ENCODE measurements at regions not wholly inside any gene's neighbourhood (a gene's known extent, or its start where the extent isn't known, plus 50 kb on each side); places are given as distances from the start of the nearest gene placed in this dataset.

DNA sequence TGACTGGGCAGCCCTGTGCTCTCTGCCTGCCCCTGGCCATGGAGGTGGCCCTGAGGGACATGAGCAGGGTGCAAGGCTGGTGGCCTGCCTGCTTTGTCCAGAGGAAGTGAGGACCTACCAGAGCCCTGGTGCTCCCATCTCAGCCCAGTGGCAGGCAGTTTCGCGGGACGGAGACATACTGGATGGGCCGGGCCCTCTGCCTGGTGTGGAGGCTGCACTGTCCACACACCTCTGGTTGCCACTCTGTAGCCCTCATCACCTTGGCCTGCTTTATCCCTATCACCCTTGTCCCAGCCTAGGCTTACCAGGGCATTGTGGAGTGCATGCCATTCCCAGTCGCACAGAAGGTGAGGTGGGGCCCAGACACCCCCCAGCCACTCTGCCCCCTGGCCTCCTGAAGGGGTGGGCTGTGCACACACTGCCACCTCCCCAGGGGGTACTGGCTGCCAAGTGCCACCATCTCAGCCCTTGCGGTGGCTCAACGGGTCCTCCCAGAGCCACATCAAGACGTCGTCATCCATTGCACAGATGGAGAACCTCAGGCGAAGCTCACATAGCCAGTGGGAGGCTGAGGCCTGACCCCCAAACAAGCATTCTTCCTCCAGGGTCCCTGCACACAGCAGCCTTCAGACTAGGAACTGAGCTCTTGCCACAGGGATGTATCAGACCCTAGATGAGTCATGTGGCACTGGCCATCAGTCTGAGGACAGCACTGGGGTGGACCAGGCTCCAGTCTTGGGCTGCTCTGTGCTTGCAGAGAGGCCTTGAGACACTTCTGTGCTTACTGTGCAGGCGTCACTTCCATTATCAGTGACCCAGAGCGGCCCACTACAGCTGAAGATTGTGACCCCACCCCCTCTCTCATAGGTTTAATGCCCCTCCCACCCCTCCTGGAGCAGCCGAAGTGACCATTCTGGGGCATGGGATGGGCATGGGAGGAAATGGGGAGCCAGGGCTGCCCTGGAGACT, 176.1 kb downstream of the IGLL1 start:
- Mint-ChIP-seq H3K27ac (peak overlapping the region; percentile 39), H3K4me3 (peak overlapping the region; percentile 25), H3K4me1 (peaks cover 73% of the 10 kb centered on the region), H3K9me3 (peaks cover 9% of the 10 kb centered on the region), H3K27me3 (ENCODE audit: low read depth, poor library complexity) (peaks cover 11% of the 10 kb centered on the region), H3K36me3 (ENCODE audit: low read depth) (no peaks in the 10 kb centered on the region)
- no peak for TF ChIP-seq CTCF (IDR thresholded peaks at IDR 0.05)
- no peak for DNase-seq

DNA sequence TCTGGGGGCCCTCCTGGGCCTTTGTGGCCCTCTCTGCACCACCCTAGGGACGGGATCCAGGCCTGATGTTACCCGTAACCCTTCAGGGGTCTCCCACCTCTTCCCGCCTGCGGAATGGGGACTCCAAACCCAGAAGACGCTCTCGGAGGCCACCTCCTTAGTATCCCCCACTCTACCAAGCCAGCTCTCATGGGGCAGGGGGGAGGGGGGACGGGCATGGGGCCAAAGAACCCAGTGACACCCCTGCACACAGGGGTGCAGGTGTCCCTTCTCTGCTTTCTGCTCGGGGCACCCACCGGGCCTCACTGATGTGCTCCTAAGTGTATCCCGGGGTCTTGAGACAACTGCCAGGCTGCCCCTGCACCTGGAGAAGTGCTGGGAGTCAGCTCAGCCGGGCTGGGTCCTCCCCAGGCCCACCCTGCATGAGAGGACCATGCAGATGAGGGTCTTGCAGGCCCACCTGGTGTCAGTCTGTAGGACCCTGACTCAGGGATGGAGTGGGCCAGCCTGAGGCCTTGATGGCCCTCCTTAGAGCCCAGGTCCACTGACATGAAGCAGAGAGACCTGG, 176.9 kb downstream of the IGLL1 start:
- DNase-seq: no peak
- Mint-ChIP-seq H3K4me1 (peaks cover 72% of the 10 kb centered on the region), H3K9me3 (peaks cover 9% of the 10 kb centered on the region), H3K4me3 (peak overlapping the region; percentile 30), H3K36me3 (ENCODE audit: low read depth) (no peaks in the 10 kb centered on the region), H3K27ac (peak overlapping the region; percentile 64), H3K27me3 (ENCODE audit: low read depth, poor library complexity) (peaks cover 11% of the 10 kb centered on the region)
- no peak for TF ChIP-seq CTCF (IDR thresholded peaks at IDR 0.05)

GRCh38 chr22:23402275-23403151, 177.6 kb downstream of the IGLL1 start:
- Mint-ChIP-seq H3K36me3 (ENCODE audit: low read depth) (peaks cover 6% of the 10 kb centered on the region), H3K27ac (peak overlapping the region; percentile 64), H3K9me3 (peaks cover 9% of the 10 kb centered on the region), H3K4me1 (peaks cover 73% of the 10 kb centered on the region), H3K27me3 (ENCODE audit: low read depth, poor library complexity) (peaks cover 11% of the 10 kb centered on the region), H3K4me3 (peak overlapping the region; percentile 81)
- TF ChIP-seq CTCF (IDR thresholded peaks at IDR 0.05): peak; percentile 58
- DNase-seq: peak; percentile 87

GRCh38 chr22:23401910-23402274, 178.2 kb downstream of the IGLL1 start:
- Mint-ChIP-seq H3K4me1 (peaks cover 76% of the 10 kb centered on the region), H3K4me3 (peak overlapping the region; percentile 81), H3K27ac (no peak overlapping the region), H3K9me3 (peaks cover 9% of the 10 kb centered on the region), H3K36me3 (ENCODE audit: low read depth) (peaks cover 11% of the 10 kb centered on the region), H3K27me3 (ENCODE audit: low read depth, poor library complexity) (peaks cover 11% of the 10 kb centered on the region)
- DNase-seq: peak; percentile 58
- TF ChIP-seq CTCF (IDR thresholded peaks at IDR 0.05): no peak

DNA sequence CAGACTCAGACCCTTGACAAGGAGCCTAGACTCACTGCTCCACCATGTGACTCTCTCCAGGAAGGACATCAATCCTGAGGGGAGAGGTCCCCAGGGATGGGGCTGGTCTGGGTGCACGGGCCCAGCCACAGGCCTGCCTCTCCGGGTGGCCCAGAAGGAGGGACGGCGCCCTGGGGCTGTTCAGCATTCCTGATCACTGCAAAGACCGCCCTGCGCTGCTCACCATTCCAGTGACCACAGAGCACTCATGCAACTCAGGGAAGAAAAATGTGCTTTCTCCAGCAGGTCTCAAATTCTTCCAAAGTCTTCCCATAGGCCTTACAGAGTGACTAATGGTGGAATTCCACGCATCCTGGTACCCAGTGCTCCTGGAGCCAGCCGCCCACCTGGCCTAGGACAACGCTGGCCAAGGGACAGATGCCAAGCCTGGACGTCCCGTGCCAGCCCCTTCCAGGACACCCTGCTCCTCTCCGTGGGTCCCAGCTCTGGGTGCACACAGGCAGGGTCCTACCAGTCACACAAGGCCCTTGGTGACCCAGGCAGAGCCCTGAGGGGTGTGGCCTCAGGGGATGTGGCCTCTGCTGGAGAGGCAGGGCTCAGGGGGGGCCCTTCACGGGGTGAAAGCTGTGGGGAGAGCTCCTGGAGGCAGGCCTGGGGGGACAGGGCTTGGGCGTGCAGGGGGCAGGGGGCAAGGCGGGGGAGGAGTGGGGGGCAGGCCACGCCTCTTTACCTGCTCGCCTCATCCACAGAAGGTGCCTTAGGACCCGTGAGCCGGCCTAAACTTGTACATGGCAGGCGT, 178.8 kb downstream of the IGLL1 start:
- Mint-ChIP-seq H3K36me3 (ENCODE audit: low read depth) (peaks cover 11% of the 10 kb centered on the region), H3K4me3 (peak overlapping the region; percentile 81), H3K4me1 (peaks cover 78% of the 10 kb centered on the region), H3K27me3 (ENCODE audit: low read depth, poor library complexity) (peaks cover 10% of the 10 kb centered on the region), H3K9me3 (peaks cover 8% of the 10 kb centered on the region), H3K27ac (no peak overlapping the region)
- no peak for DNase-seq
- TF ChIP-seq CTCF (IDR thresholded peaks at IDR 0.05): no peak
